Fibroblast of lung (primary cell): ENCODE measurements at regions not wholly inside any gene's neighbourhood (a gene's known extent, or its start where the extent isn't known, plus 50 kb on each side); places are given as distances from the start of the nearest gene placed in this dataset.

Experiments used
- EZH2 ChIP-seq: IDR thresholded peaks from 2 replicates; pipeline ENCODE4 v1.5.1; 2012; ENCODE audit warnings: low read length, control low read depth, mild to moderate bottlenecking; ENCODE audit errors: missing control alignments
- TF ChIP-seq, protein P1 (sequence below), 2 donors: IDR thresholded peaks in 1 of 2; conservative IDR thresholded peaks in 1 of 2; 1 replicate in 1 of 2; 2 replicates in 1 of 2; pipeline ENCODE4 v1.5.1; 2011 to 2012; ENCODE audit warnings: low read length in 2 of 2, control low read depth in 1 of 2, inconsistent platforms in 1 of 2, low read depth in 1 of 2, mild to moderate bottlenecking in 1 of 2

DNA sequence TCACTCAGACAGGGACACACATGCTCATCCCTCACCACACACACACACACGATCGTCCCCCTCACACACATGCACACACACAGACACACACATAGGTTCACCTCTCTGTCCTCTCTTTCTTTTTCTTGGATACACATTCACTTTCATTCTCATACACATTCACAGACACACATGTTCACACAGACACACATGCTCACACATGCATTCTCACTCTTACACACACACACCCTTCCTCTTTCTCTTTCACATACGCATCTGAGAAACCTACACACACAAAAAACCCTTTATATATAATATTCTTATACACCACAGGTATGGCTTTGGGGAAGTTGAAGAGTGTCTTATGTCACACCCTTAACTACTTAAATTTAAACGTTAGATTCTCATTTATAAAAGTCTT is 248.6 kb upstream of the RUNX1 start:
- no peak for TF ChIP-seq EZH2
- TF ChIP-seq, protein P1, sequence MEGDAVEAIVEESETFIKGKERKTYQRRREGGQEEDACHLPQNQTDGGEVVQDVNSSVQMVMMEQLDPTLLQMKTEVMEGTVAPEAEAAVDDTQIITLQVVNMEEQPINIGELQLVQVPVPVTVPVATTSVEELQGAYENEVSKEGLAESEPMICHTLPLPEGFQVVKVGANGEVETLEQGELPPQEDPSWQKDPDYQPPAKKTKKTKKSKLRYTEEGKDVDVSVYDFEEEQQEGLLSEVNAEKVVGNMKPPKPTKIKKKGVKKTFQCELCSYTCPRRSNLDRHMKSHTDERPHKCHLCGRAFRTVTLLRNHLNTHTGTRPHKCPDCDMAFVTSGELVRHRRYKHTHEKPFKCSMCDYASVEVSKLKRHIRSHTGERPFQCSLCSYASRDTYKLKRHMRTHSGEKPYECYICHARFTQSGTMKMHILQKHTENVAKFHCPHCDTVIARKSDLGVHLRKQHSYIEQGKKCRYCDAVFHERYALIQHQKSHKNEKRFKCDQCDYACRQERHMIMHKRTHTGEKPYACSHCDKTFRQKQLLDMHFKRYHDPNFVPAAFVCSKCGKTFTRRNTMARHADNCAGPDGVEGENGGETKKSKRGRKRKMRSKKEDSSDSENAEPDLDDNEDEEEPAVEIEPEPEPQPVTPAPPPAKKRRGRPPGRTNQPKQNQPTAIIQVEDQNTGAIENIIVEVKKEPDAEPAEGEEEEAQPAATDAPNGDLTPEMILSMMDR (conservative IDR thresholded peaks at IDR 0.05 in 1 of 2, IDR thresholded peaks at IDR 0.05 in 1 of 2; ENCODE audit: low read depth in 1 of 2, low read length in 2 of 2), result no peak
